ENCODE measurements at regions not wholly inside any gene's neighbourhood (a gene's known extent, or its start where the extent isn't known, plus 50 kb on each side); places are given as distances from the start of the nearest gene placed in this dataset.
"Not testable (repeated sequence)": the region's sequence is repeated elsewhere in the genome, so short reads cannot be mapped to it uniquely, and the experiment has no call there.

DNA sequence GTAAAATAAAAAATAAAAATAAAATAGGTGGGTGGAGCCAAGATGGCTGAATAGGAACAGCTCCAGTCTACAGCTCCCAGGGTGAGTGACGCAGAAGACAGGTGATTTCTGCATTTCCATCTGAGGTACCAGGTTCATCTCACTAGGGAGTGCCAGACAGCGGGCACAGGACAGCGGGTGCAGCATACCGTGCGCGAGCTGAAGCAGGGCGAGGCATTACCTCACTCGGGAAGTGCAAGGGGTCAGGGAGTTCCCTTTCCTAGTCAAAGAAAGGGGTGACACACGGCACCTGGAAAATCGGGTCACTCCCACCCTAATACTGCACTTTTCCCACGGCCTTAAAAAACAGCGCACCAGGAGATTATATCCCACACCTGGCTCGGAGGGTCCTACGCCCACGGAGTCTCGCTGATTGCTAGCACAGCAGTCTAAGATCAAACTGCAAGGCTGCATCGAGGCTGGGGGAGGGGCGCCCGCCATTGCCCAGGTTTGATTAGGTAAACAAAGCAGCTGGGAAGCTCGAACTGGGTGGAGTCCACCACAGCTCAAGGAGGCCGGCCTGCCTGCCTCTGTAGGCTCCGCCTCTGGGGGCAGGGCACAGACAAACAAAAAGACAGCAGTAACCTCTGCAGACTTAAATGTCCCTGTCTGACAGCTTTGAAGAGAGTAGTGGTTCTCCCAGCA, 161.9 kb upstream of the RPS6KA2 start:
- TF ChIP-seq EZH2 (IDR thresholded peaks at IDR 0.05; ENCODE audit: insufficient read depth, poor library complexity, severe bottlenecking); EZH2phosphoT487 (IDR thresholded peaks at IDR 0.05; ENCODE audit: insufficient read depth, low read depth): not testable (repeated sequence)
